BLaER1 (cell line): ENCODE measurements at regions not wholly inside any gene's neighbourhood (a gene's known extent, or its start where the extent isn't known, plus 50 kb on each side); places are given as distances from the start of the nearest gene placed in this dataset.

Source experiments
- H3K27ac ChIP-seq: shearing (Covaris generic); formaldehyde crosslinking; 2 replicates; pipeline ENCODE4 v1.8.1; 2022
- H3K27me3 ChIP-seq: shearing (Covaris generic); formaldehyde crosslinking; 2 replicates; pipeline ENCODE4 v1.8.1; 2022
- H3K36me3 ChIP-seq: shearing (Covaris generic); formaldehyde crosslinking; 2 replicates; pipeline ENCODE4 v1.8.1; 2022
- H3K4me1 ChIP-seq: shearing (Covaris generic); formaldehyde crosslinking; 2 replicates; pipeline ENCODE4 v1.8.1; 2022
- H3K4me2 ChIP-seq: shearing (Covaris generic); formaldehyde crosslinking; 2 replicates; pipeline ENCODE4 v1.8.1; 2022
- H3K4me3 ChIP-seq: shearing (Covaris generic); formaldehyde crosslinking; 2 replicates; pipeline ENCODE4 v1.8.1; 2022
- H3K9ac ChIP-seq: shearing (Covaris generic); formaldehyde crosslinking; 2 replicates; pipeline ENCODE4 v1.8.1; 2022
- H3K9me3 ChIP-seq: shearing (Covaris generic); formaldehyde crosslinking; 2 replicates; pipeline ENCODE4 v1.8.1; 2022
- H4K20me1 ChIP-seq: shearing (Covaris generic); formaldehyde crosslinking; 2 replicates; pipeline ENCODE4 v1.8.1; 2022
- Cebpa-rat ChIP-seq: shearing (Covaris generic); IDR thresholded peaks from 2 replicates; pipeline ENCODE4 v1.8.1; 2022

- H3K4me3 ChIP-seq: no peak overlapping the region
- H3K9ac ChIP-seq: no peak overlapping the region
- no peak for TF ChIP-seq Cebpa-rat
- H3K4me2 ChIP-seq: no peak overlapping the region
- H3K36me3 ChIP-seq: no peaks in the 10 kb centered on the region
- no peaks in the 10 kb centered on the region for H4K20me1 ChIP-seq
- H3K27me3 ChIP-seq: no peaks in the 10 kb centered on the region
- H3K27ac ChIP-seq: no peak overlapping the region
- no peaks in the 10 kb centered on the region for H3K4me1 ChIP-seq
- peaks cover 8% of the 10 kb centered on the region; the same call in 1 of the 2 replicates for H3K9me3 ChIP-seq
Measured at GRCh38 chr11:116653206-116653605, 119.6 kb downstream of the BUD13 start.

GRCh38 chr11:116651737-116652237 is 121.0 kb downstream of the BUD13 start:
- H3K9me3 ChIP-seq: peaks cover 8% of the 10 kb centered on the region; the same call in 1 of the 2 replicates
- H3K36me3 ChIP-seq: no peaks in the 10 kb centered on the region
- no peaks in the 10 kb centered on the region for H3K27me3 ChIP-seq
- no peak overlapping the region for H3K27ac ChIP-seq
- H3K4me2 ChIP-seq: no peak overlapping the region
- no peaks in the 10 kb centered on the region for H3K4me1 ChIP-seq
- no peak overlapping the region for H3K9ac ChIP-seq
- H3K4me3 ChIP-seq: no peak overlapping the region
- no peaks in the 10 kb centered on the region for H4K20me1 ChIP-seq
- TF ChIP-seq Cebpa-rat: no peak

- Histone ChIP-seq H4K20me1 (no peaks in the 10 kb centered on the region), H3K27me3 (no peaks in the 10 kb centered on the region), H3K27ac (no peak overlapping the region), H3K9me3 (peaks cover 8% of the 10 kb centered on the region; the same call in 1 of the 2 replicates), H3K36me3 (no peaks in the 10 kb centered on the region), H3K4me3 (no peak overlapping the region), H3K9ac (no peak overlapping the region), H3K4me2 (no peak overlapping the region), H3K4me1 (no peaks in the 10 kb centered on the region)
- TF ChIP-seq Cebpa-rat: no peak
Measured at GRCh38 chr11:116651098-116651736, 121.6 kb downstream of the BUD13 start.

GRCh38 chr11:116650052-116650451 is 122.7 kb downstream of the BUD13 start:
- H3K27ac ChIP-seq: no peak overlapping the region
- H3K9ac ChIP-seq: no peak overlapping the region
- no peaks in the 10 kb centered on the region for H3K27me3 ChIP-seq

GRCh38 chr11:116649268-116649667 is 123.5 kb downstream of the BUD13 start:
- Histone ChIP-seq H3K4me3 (no peak overlapping the region), H3K27me3 (no peaks in the 10 kb centered on the region), H3K4me1 (no peaks in the 10 kb centered on the region), H3K36me3 (no peaks in the 10 kb centered on the region), H4K20me1 (no peaks in the 10 kb centered on the region), H3K9ac (no peak overlapping the region), H3K9me3 (no peaks in the 10 kb centered on the region), H3K27ac (no peak overlapping the region), H3K4me2 (no peak overlapping the region)
- TF ChIP-seq Cebpa-rat: no peak

More at GRCh38 chr11:116650052-116650451, 122.7 kb downstream of the BUD13 start:
- TF ChIP-seq Cebpa-rat: no peak
- Histone ChIP-seq H4K20me1 (no peaks in the 10 kb centered on the region), H3K4me3 (no peak overlapping the region), H3K9me3 (peaks cover 5% of the 10 kb centered on the region; the same call in 1 of the 2 replicates), H3K36me3 (no peaks in the 10 kb centered on the region), H3K4me2 (no peak overlapping the region), H3K4me1 (no peaks in the 10 kb centered on the region)

- Histone ChIP-seq H3K4me2 (no peak overlapping the region), H4K20me1 (no peaks in the 10 kb centered on the region), H3K4me3 (no peak overlapping the region), H3K27ac (no peak overlapping the region), H3K9ac (no peak overlapping the region), H3K27me3 (no peaks in the 10 kb centered on the region), H3K36me3 (no peaks in the 10 kb centered on the region), H3K4me1 (no peaks in the 10 kb centered on the region), H3K9me3 (no peaks in the 10 kb centered on the region)
- no peak for TF ChIP-seq Cebpa-rat
Measured at GRCh38 chr11:116648247-116649174, 124.3 kb downstream of the BUD13 start.

GRCh38 chr11:116647305-116648080 is 125.3 kb downstream of the BUD13 start:
- no peak for TF ChIP-seq Cebpa-rat
- no peaks in the 10 kb centered on the region for H3K4me1 ChIP-seq
- no peak overlapping the region for H3K27ac ChIP-seq
- no peaks in the 10 kb centered on the region for H3K9me3 ChIP-seq
- no peak overlapping the region for H3K4me3 ChIP-seq
- no peak overlapping the region for H3K4me2 ChIP-seq
- no peak overlapping the region for H3K9ac ChIP-seq
- H3K27me3 ChIP-seq: no peaks in the 10 kb centered on the region
- H3K36me3 ChIP-seq: no peaks in the 10 kb centered on the region
- no peaks in the 10 kb centered on the region for H4K20me1 ChIP-seq

GRCh38 chr11:116646191-116646590 is 126.6 kb downstream of the BUD13 start:
- H3K4me3 ChIP-seq: no peak overlapping the region
- H3K36me3 ChIP-seq: no peaks in the 10 kb centered on the region
- H3K4me1 ChIP-seq: no peaks in the 10 kb centered on the region
- no peak for TF ChIP-seq Cebpa-rat
- H3K27me3 ChIP-seq: no peaks in the 10 kb centered on the region
- no peak overlapping the region for H3K27ac ChIP-seq
- no peak overlapping the region for H3K9ac ChIP-seq
- no peaks in the 10 kb centered on the region for H3K9me3 ChIP-seq
- H4K20me1 ChIP-seq: no peaks in the 10 kb centered on the region
- no peak overlapping the region for H3K4me2 ChIP-seq

- no peak overlapping the region for H3K4me2 ChIP-seq
- no peaks in the 10 kb centered on the region for H3K4me1 ChIP-seq
- H4K20me1 ChIP-seq: no peaks in the 10 kb centered on the region
- no peak for TF ChIP-seq Cebpa-rat
- no peaks in the 10 kb centered on the region for H3K36me3 ChIP-seq
- no peak overlapping the region for H3K4me3 ChIP-seq
- no peaks in the 10 kb centered on the region for H3K27me3 ChIP-seq
- H3K9me3 ChIP-seq: no peaks in the 10 kb centered on the region
- H3K27ac ChIP-seq: no peak overlapping the region
- no peak overlapping the region for H3K9ac ChIP-seq
Measured at GRCh38 chr11:116644941-116645305, 127.9 kb downstream of the BUD13 start.
